SIG-M5 treated with dmso at 0.1 percent for 504 hours (cell line): ENCODE measurements at regions not wholly inside any gene's neighbourhood (a gene's known extent, or its start where the extent isn't known, plus 50 kb on each side); places are given as distances from the start of the nearest gene placed in this dataset.

Experiments
- DNase-seq: peaks from one replicate; lab custom pipeline; 2025; ENCODE audit not compliant: unreplicated experiment; lab: John Stamatoyannopoulos, UW

- no peak for DNase-seq
Measured at GRCh38 chr5:167895899-167896659, 395.4 kb upstream of the WWC1 start.

GRCh38 chr5:167896814-167897213 lies 394.6 kb upstream of the WWC1 start:
- DNase-seq = no peak

- DNase-seq = no peak
Measured at GRCh38 chr5:167897371-167897770, 394.1 kb upstream of the WWC1 start.

GRCh38 chr5:167898361-167899042 lies 392.9 kb upstream of the WWC1 start:
- DNase-seq = no peak

- DNase-seq = no peak
Measured at GRCh38 chr5:167899490-167900070, 391.9 kb upstream of the WWC1 start.

- DNase-seq = no peak
Measured at GRCh38 chr5:167900340-167900935, 391.0 kb upstream of the WWC1 start.

GRCh38 chr5:167902298-167902697 lies 389.1 kb upstream of the WWC1 start:
- DNase-seq = no peak

GRCh38 chr5:167903243-167903642 lies 388.2 kb upstream of the WWC1 start:
- no peak for DNase-seq

GRCh38 chr5:167903659-167904058 lies 387.8 kb upstream of the WWC1 start:
- no peak for DNase-seq

- DNase-seq = no peak
Measured at GRCh38 chr5:167905919-167906853, 385.3 kb upstream of the WWC1 start.

- DNase-seq = no peak
Measured at GRCh38 chr5:167908606-167909005, 382.8 kb upstream of the WWC1 start.

- no peak for DNase-seq
Measured at GRCh38 chr5:167912941-167913665, 378.3 kb upstream of the WWC1 start.

- no peak for DNase-seq
Measured at GRCh38 chr5:167915237-167915636, 376.2 kb upstream of the WWC1 start.

GRCh38 chr5:167916261-167916691 lies 375.2 kb upstream of the WWC1 start:
- DNase-seq = no peak

- no peak for DNase-seq
Measured at GRCh38 chr5:167916706-167917105, 374.7 kb upstream of the WWC1 start.

GRCh38 chr5:167918184-167918812 lies 373.1 kb upstream of the WWC1 start:
- DNase-seq = no peak

GRCh38 chr5:167918813-167919483 lies 372.5 kb upstream of the WWC1 start:
- no peak for DNase-seq

GRCh38 chr5:167920589-167920988 lies 370.9 kb upstream of the WWC1 start:
- no peak for DNase-seq

- DNase-seq = no peak
Measured at GRCh38 chr5:167921796-167922195, 369.6 kb upstream of the WWC1 start.
